ENCODE measurements at regions not wholly inside any gene's neighbourhood (a gene's known extent, or its start where the extent isn't known, plus 50 kb on each side); places are given as distances from the start of the nearest gene placed in this dataset.

GRCh38 chr4:3387943-3388361, 53.8 kb upstream of the HGFAC start:
- Histone ChIP-seq H3K4me3 (IDR thresholded peaks at IDR 0.05; ENCODE audit: insufficient read depth, low read depth, low read length) (no peak overlapping the region), H4K20me1 (ENCODE audit: insufficient read depth) (no peaks in the 10 kb centered on the region), H2AFZ (ENCODE audit: low read depth) (no peak overlapping the region), H3K36me3 (ENCODE audit: insufficient read depth) (no peaks in the 10 kb centered on the region), H3K27ac (no peak overlapping the region), H3K79me2 (ENCODE audit: insufficient read depth, low read depth) (no peaks in the 10 kb centered on the region), H3K27me3 (ENCODE audit: insufficient read depth, low read depth) (no peaks in the 10 kb centered on the region), H3K9ac (no peak overlapping the region), H3K4me1 (ENCODE audit: low read depth, poor library complexity, severe bottlenecking) (no peaks in the 10 kb centered on the region), H3K4me2 (no peak overlapping the region)
- TF ChIP-seq CTCF (conservative IDR thresholded peaks at IDR 0.05; ENCODE audit: low read depth, low read length) = no peak

- H3K27ac ChIP-seq = no peak overlapping the region
- H3K79me2 ChIP-seq (ENCODE audit: insufficient read depth, low read depth) = no peaks in the 10 kb centered on the region
- H3K27me3 ChIP-seq (ENCODE audit: insufficient read depth, low read depth) = no peaks in the 10 kb centered on the region
- no peak overlapping the region for H3K4me3 ChIP-seq (IDR thresholded peaks at IDR 0.05; ENCODE audit: insufficient read depth, low read depth, low read length)
- no peaks in the 10 kb centered on the region for H3K4me1 ChIP-seq (ENCODE audit: low read depth, poor library complexity, severe bottlenecking)
- no peaks in the 10 kb centered on the region for H3K36me3 ChIP-seq (ENCODE audit: insufficient read depth)
- H4K20me1 ChIP-seq (ENCODE audit: insufficient read depth) = no peaks in the 10 kb centered on the region
- no peak for TF ChIP-seq CTCF (conservative IDR thresholded peaks at IDR 0.05; ENCODE audit: low read depth, low read length)
- no peak overlapping the region for H3K4me2 ChIP-seq
- H3K9ac ChIP-seq = no peak overlapping the region
- no peak overlapping the region for H2AFZ ChIP-seq (ENCODE audit: low read depth)
These were observed 53.1 kb upstream of the HGFAC start for GRCh38 chr4:3388471-3389232.

- Histone ChIP-seq H2AFZ (ENCODE audit: low read depth) (no peak overlapping the region), H3K27me3 (ENCODE audit: insufficient read depth, low read depth) (no peaks in the 10 kb centered on the region), H3K4me2 (no peak overlapping the region), H4K20me1 (ENCODE audit: insufficient read depth) (no peaks in the 10 kb centered on the region), H3K27ac (no peak overlapping the region), H3K4me1 (ENCODE audit: low read depth, poor library complexity, severe bottlenecking) (no peaks in the 10 kb centered on the region), H3K36me3 (ENCODE audit: insufficient read depth) (no peaks in the 10 kb centered on the region), H3K4me3 (IDR thresholded peaks at IDR 0.05; ENCODE audit: insufficient read depth, low read depth, low read length) (no peak overlapping the region), H3K9ac (no peak overlapping the region), H3K79me2 (ENCODE audit: insufficient read depth, low read depth) (no peaks in the 10 kb centered on the region)
- TF ChIP-seq CTCF (conservative IDR thresholded peaks at IDR 0.05; ENCODE audit: low read depth, low read length) = no peak
These were observed 52.2 kb upstream of the HGFAC start for GRCh38 chr4:3389233-3390215.

GRCh38 chr4:3390288-3390811, 51.4 kb upstream of the HGFAC start:
- Histone ChIP-seq H2AFZ (ENCODE audit: low read depth) (no peak overlapping the region), H3K27me3 (ENCODE audit: insufficient read depth, low read depth) (no peaks in the 10 kb centered on the region), H3K4me2 (no peak overlapping the region), H4K20me1 (ENCODE audit: insufficient read depth) (no peaks in the 10 kb centered on the region), H3K4me3 (IDR thresholded peaks at IDR 0.05; ENCODE audit: insufficient read depth, low read depth, low read length) (no peak overlapping the region), H3K36me3 (ENCODE audit: insufficient read depth) (no peaks in the 10 kb centered on the region), H3K4me1 (ENCODE audit: low read depth, poor library complexity, severe bottlenecking) (no peaks in the 10 kb centered on the region), H3K9ac (no peak overlapping the region), H3K79me2 (ENCODE audit: insufficient read depth, low read depth) (no peaks in the 10 kb centered on the region), H3K27ac (no peak overlapping the region)
- no peak for TF ChIP-seq CTCF (conservative IDR thresholded peaks at IDR 0.05; ENCODE audit: low read depth, low read length)
